Erythroblast (primary cell): ENCODE measurements at regions not wholly inside any gene's neighbourhood (a gene's known extent, or its start where the extent isn't known, plus 50 kb on each side); places are given as distances from the start of the nearest gene placed in this dataset.

ENCODE experiments used
- GATA1 ChIP-seq: IDR thresholded peaks from 2 replicates; pipeline ENCODE4 v1.6.1; 2011; ENCODE audit warnings: low read depth, mild to moderate bottlenecking, control low read depth, low read length, moderate library complexity
- POLR2A ChIP-seq: IDR thresholded peaks from 2 replicates; pipeline ENCODE4 v1.6.1; 2011; ENCODE audit warnings: mild to moderate bottlenecking, low read length

- TF ChIP-seq POLR2A (no peak), GATA1 (no peak)
Measured at GRCh38 chr6:20034408-20034769, 177.9 kb downstream of the MBOAT1 start.
